Nucleus accumbens (tissue), 56 donors: ENCODE measurements at regions not wholly inside any gene's neighbourhood (a gene's known extent, or its start where the extent isn't known, plus 50 kb on each side); places are given as distances from the start of the nearest gene placed in this dataset.
"Not testable (repeated sequence)": the region's sequence is repeated elsewhere in the genome, so short reads cannot be mapped to it uniquely, and the experiment has no call there.

Source experiments
- DNase-seq, 56 donors: peaks; one replicate each; lab custom pipeline; 2025; lab: John Stamatoyannopoulos, UW

DNA sequence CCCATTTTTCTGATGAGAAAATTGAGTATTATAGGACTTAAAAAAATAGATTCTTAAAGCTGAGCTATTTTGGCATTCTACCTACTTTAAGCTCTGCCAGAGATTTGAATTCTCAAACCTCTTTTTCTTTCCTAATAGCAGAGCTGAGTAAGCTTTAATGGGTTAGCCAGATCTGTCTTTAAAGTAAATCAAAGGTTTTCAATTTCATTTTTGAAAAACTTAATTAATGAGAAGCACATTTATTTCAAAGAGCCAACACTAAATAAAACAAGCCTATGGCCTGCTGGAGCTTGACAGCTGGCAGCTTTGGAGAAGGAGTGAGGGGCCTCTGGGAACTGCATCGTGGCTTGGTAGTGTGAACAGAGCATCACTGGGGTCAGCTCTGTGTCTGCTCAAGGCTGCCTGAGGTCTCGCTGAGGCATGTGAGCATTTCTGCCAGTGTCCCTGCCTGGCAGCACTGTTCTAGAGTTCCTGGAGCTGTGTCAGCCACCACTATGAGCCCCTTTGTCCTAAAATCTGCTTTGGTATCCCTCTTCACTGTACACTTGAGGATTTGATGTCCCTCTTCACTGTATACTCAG lies 50.4 kb upstream of the PRSS23 start:
- no peak for DNase-seq

DNA sequence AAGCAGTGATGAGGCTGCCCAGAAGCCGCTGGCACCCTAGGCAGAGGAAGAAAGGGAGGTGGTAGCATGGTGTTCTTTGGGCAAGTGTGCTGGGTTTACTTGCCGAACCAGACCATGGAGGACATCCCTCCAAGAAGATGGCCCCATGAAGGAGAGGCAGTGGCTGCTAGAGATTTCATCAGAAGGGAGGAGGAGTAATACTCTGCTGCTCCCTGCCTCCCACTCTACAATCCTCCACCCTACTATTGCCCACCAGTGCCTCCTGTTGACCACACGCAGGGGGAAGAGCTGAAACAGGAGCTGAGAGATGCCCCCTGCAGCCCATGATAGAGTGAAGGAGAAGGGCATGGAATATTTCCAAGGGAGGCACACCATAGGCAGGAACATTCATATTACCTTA lies 51.0 kb upstream of the PRSS23 start:
- no peak for DNase-seq

- DNase-seq: peak in 1 of 56 donors; percentile 6
These were observed 52.0 kb upstream of the PRSS23 start for GRCh38 chr11:86748296-86748695.

- no peak for DNase-seq
These were observed 52.5 kb upstream of the PRSS23 start for GRCh38 chr11:86747801-86748200.

- no peak for DNase-seq
These were observed 53.8 kb upstream of the PRSS23 start for GRCh38 chr11:86746514-86746913.

DNA sequence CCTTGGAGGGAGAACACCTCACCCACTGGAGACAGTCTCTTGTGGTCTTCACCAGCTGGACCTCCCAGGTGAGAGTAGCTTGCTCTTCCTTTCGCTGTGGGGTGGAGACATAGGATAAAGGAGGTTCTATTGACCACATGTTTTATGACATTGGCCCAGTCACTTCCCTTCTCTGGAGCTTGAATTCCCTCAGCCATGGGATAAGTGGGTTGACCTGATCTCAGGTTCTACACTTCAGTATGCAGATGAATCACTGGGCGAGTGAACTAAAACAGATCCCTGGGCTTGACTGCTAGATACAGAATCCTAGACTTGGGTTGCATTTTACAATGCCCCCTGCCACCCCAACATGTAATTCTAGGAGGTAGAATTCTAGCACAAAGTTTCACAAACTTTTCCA lies 54.8 kb upstream of the PRSS23 start:
- DNase-seq: no peak

- DNase-seq: peak in 33 of 56 donors; percentile 4 to 71 (median 33)
These were observed 56.9 kb upstream of the PRSS23 start for GRCh38 chr11:86743223-86744118.

GRCh38 chr11:86741839-86742805 lies 58.2 kb upstream of the PRSS23 start:
- no peak for DNase-seq

GRCh38 chr11:86741484-86741835 lies 58.9 kb upstream of the PRSS23 start:
- no peak for DNase-seq

DNA sequence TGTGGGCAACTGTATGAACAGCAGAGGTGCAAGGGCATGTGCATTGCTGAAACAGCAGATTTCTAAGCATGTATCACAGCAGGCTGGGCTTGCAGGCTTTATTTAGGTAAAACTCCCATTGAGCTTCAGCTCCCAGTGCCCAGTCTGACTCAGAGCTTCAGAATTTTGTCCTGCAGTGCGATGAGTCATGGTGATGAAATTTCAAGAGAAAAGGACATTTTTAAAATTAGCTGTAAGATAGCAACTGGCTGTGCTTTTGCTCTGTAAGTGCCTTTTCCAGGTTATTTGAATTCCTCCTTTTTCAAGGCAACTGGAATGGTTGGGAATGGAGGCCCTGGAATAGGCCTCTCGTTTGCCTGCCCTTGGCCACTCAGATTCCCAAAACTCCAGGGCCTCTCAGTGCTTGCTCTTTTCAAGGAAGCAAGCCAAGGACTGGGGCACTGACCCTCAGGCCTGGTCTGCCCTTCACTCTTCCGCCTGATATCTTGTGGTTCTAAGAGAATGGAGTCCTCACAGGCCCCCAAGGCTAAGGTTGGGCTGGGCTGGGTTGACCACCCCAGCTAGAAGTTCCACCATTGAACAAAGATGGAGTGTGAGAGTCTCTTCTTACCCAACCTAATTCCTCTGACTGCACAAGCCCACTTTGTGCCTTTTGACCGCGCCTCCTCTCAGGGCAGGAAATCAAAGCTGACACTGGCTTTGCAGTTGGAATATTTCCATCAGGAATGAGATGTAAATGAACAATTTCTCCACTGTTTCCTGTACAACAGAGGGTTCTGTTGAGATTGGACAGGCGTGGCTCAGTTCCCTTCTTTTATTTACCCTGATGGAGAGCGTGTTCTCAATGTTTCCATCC lies 59.5 kb upstream of the PRSS23 start:
- DNase-seq: peak in 10 of 56 donors; percentile 2 to 33 (median 11)

DNA sequence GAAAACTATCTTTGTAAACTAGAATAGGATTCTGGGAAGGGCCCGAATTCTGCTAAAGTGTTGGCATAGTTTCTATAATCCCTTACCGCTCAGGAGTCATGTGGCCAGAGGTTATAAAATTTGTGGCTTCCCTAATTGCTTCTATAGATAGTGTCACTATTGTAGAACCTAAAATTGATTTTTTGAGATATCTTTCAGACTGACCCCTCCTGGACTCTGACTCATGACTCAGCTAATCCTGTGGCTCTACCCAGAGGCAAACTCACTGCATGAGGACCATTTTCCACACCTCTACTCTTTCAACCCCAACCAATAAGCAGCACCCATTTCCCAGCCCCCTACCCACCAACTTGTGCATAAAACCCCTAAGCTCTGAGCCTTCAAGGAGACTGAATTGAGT lies 61.8 kb upstream of the PRSS23 start:
- DNase-seq: no peak

DNA sequence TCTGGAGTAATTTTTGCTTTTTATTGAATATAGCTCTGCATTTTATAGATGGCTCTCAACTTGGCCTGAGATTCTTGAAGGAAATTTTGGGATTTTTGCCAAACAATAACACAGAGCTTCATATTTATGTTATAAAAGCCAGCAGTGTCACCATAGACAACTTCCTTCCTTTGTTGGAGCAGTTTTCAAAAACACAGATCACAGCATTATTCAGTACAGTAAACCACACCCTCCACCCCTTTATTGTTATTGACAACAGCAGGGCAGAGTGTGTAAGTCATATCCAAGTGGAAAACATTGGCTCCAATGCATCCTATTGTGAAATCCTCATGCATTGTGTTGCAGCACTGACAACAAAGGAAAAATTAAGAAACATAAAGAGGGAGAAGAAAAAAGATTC lies 62.6 kb upstream of the PRSS23 start:
- no peak for DNase-seq

DNA sequence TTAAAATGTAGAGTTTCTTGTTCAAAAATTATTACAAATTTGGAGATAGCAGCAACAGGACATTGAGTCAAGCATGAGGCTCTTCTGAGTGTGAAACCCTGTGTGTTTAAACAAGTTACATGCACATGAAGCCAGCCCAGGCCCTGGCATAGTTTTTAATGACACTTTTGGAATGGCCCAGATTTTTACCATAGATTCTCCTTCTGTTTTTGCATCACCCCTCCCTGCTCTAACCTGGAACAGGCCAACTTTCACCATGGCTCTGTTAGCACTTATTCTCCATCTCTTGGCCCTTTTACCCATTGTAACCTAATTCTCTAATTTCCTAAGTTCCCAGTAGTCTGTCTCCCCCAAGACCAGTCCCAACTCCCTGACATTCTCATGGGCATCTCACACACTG lies 63.1 kb upstream of the PRSS23 start:
- no peak for DNase-seq

- DNase-seq: no peak
These were observed 63.8 kb upstream of the PRSS23 start for GRCh38 chr11:86736291-86737143.

DNA sequence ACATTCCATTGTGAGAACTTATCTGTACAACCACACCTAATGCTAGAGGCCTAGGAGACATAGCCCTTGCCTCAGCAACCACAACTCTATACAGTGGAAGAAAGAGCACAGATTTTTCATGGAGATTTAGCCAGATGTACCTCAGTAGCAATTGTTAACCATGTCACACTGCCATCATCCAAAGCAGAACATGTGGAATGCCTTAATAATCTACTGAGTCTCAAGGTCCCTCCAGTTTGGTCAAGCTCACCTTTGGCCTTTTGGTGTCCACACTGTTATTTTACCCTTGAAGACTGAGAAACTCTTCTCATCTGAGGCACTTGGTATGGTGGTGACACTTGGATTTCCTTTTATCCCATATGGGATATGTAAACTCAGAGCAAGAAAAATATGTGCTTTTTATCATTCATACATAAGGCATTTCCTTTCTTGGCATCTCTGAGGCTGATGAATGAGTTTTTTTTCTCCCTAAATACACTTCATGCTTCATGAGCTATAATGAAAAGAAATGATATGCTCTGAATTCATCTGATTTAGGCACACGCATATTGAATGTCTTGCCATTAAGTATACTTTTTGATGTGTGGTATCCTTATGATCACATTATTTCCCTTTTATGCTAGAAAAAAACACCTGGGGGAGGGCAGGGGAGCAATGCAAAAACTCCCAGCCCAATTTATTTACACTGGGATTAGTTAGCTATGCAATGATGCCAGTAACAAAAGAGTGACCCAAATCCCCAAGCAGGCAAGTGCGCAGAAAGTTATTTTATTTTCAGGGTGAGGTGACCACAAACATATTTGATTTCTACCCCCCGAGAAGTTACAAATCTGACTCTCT lies 63.3 kb upstream of the ME3 start:
- no peak for DNase-seq

- DNase-seq: not testable (repeated sequence)
These were observed 60.3 kb upstream of the ME3 start for GRCh38 chr11:86732739-86733138.

- not testable (repeated sequence) for DNase-seq
These were observed 59.9 kb upstream of the ME3 start for GRCh38 chr11:86732286-86732685.

DNA sequence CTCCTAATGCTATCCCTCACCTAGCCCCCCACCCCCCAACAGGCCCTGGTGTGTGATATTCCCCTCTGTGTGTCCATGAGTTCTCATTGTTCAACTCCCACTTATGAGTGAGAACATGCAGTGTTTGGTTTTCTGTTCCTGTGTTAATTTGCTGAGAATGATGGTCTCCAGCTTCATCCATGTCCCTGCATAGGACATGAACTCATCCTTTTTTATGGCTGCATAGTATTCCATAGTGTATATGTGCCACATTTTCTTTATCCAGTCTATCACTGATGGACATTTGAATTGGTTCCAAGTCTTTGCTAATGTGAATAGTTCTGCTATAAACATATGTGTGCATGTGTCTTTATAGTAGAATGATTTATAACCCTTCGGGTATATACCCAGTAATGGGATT lies 57.2 kb upstream of the ME3 start:
- not testable (repeated sequence) for DNase-seq
